Heart left ventricle (tissue), 16 donors: ENCODE measurements at regions not wholly inside any gene's neighbourhood (a gene's known extent, or its start where the extent isn't known, plus 50 kb on each side); places are given as distances from the start of the nearest gene placed in this dataset.
A peak's percentile ranks its signal among the peaks of the same experiment; 100 is the strongest.

ENCODE experiments used
- ATAC-seq, 4 donors: fragments of 200-7000 bp; cut with Tn5 transposase; one replicate each; pipeline ENCODE4 v1.9.1; 2020 to 2022; ENCODE audit warnings: moderate library complexity in 4 of 4, mild to moderate bottlenecking in 3 of 4, moderate number of reproducible peaks in 1 of 4
- DNase-seq, 5 donors: peaks; one replicate each; pipeline ENCODE4 v3.0.0-alpha.2; 2020
- H3K27ac ChIP-seq, 12 donors: fragments of 200-600 bp; sonication (generic) in 4 of 12; one replicate each; pipeline versions ENCODE4 v1.5.0 to v1.8.0; 2016 to 2022; ENCODE audit warnings: mild to moderate bottlenecking in 2 of 12
- H3K27me3 ChIP-seq, 9 donors: fragments of 200-600 bp; sonication (generic) in 2 of 9; one replicate each; pipeline versions ENCODE4 v1.5.1 to v1.8.0; 2016 to 2022; ENCODE audit warnings: mild to moderate bottlenecking in 3 of 9
- H3K36me3 ChIP-seq, 9 donors: fragments of 200-600 bp; sonication (generic) in 2 of 9; one replicate each; pipeline versions ENCODE4 v1.5.0 to v1.8.0; 2018 to 2022; ENCODE audit warnings: mild to moderate bottlenecking in 2 of 9
- H3K4me1 ChIP-seq, 12 donors: fragments of 200-600 bp; sonication (generic) in 4 of 12; one replicate each; pipeline versions ENCODE4 v1.5.0 to v1.8.0; 2016 to 2022; ENCODE audit warnings: mild to moderate bottlenecking in 3 of 12
- H3K4me3 ChIP-seq, 12 donors: fragments of 200-600 bp; sonication (generic) in 4 of 12; one replicate each; pipeline versions ENCODE4 v1.5.0 to v1.8.0; 2017 to 2022; ENCODE audit warnings: mild to moderate bottlenecking in 9 of 12, moderate library complexity in 4 of 12
- H3K9me3 ChIP-seq, 12 donors: fragments of 200-600 bp; sonication (generic) in 4 of 12; one replicate each; pipeline versions ENCODE4 v1.5.0 to v1.8.0; 2016 to 2022; ENCODE audit warnings: mild to moderate bottlenecking in 1 of 12
- CTCF ChIP-seq, 12 donors: fragments of 200-600 bp; sonication (generic) in 4 of 12; IDR thresholded peaks; one replicate each; pipeline versions ENCODE4 v1.5.0 to v1.8.0; 2018 to 2022; ENCODE audit warnings: antibody characterized with exemption in 12 of 12, mild to moderate bottlenecking in 5 of 12
- POLR2A ChIP-seq, 2 donors: fragments of 450-650 bp; IDR thresholded peaks; one replicate each; pipeline ENCODE4 v1.6.1; 2017; ENCODE audit warnings: antibody characterized with exemption in 2 of 2, mild to moderate bottlenecking in 2 of 2, moderate library complexity in 2 of 2
- WGBS, 4 donors: extraction: QIAGEN DNeasy Blood & Tissue Kit in 2 of 4; methylation state at CpG; one replicate each; pipeline versions ENCODE4 v1.1.5 to v1.1.7; 2013 to 2018; 5-methylcytosine and 5-hydroxymethylcytosine counted together
- intact Hi-C, 10 donors: fragments of 100-400 bp; cut with DNase I; formaldehyde crosslinking; loops; one replicate each; pipeline versions ENCODE4 v1.11.1 to v1.14.2; 2022
- donor health status: ischemic (EF 13 %, LVEDD 7.1; RV severe dilation, severe dysfunction).
- donor health status: healthy with polysubstance abuse.
- donor health status: DM: no; HTN: yes; CAD: no.
- donor health status: DM: no; HTN: no; CAD: no.
- donor health status: ischemic (EF 25% LVEDD 6.9; RV normal size, moderate dysfunction).
- donor health status: ischemic (EF 25% LVEDD 5.7; RV mildly dilated, moderate dysfunction).
- donor health status: healthy.
- donor health status: DM: yes; HTN: yes; CAD: no.
- donor health status: ischemic (EF 35%, LVEDD 5.7; RV mildly dilated, moderate dysfunction).
- donor health status: nonischemic (EF 11% LVEDD 7.7; RV severe dilation, severe dysfunction).
- donor health status: DM: yes; HTN: yes; CAD: no.
- donor health status: PGD.
- donor health status: ischemic (EF 29% LVEDD 5.4; RV normal size, mild dysfunction).
- donor health status: nonischemic (EF 23%, LVEDD 6.1; RV moderate dilation, normal function).

- DNase-seq, result no peak
- no peaks in the 10 kb centered on the region for H3K27me3 ChIP-seq
- no peak overlapping the region for H3K27ac ChIP-seq
- TF ChIP-seq POLR2A (IDR thresholded peaks at IDR 0.05) (no peak), CTCF (IDR thresholded peaks at IDR 0.05) (no peak)
- H3K4me3 ChIP-seq, result no peak overlapping the region
- H3K9me3 ChIP-seq, result no peaks in the 10 kb centered on the region
- intact Hi-C loops, result no loop called here
- no peak for ATAC-seq
- H3K4me1 ChIP-seq, result no peaks in the 10 kb centered on the region
- WGBS, 4 donors, result 36 to 92% (median 76%) methylated on average over 2 of the region's 2 CpGs
- no peaks in the 10 kb centered on the region for H3K36me3 ChIP-seq
Measured at GRCh38 chr6:85372915-85373270, 77.0 kb upstream of the NT5E start.

GRCh38 chr6:85372188-85372914 is 77.5 kb upstream of the NT5E start:
- intact Hi-C loops, result no loop called here
- Histone ChIP-seq H3K4me1 (no peaks in the 10 kb centered on the region), H3K9me3 (no peaks in the 10 kb centered on the region), H3K27me3 (no peaks in the 10 kb centered on the region), H3K27ac (no peak overlapping the region), H3K4me3 (no peak overlapping the region), H3K36me3 (no peaks in the 10 kb centered on the region)
- TF ChIP-seq CTCF (IDR thresholded peaks at IDR 0.05) (peak in 3 of 12 donors; percentile 14 to 26 (median 17)), POLR2A (IDR thresholded peaks at IDR 0.05) (no peak)
- no peak for DNase-seq
- ATAC-seq, result no peak
- 70 to 76% (median 74%) methylated on average over 9 of the region's 9 CpGs for WGBS, 4 donors

- Histone ChIP-seq H3K27me3 (no peaks in the 10 kb centered on the region), H3K36me3 (no peaks in the 10 kb centered on the region), H3K27ac (no peak overlapping the region), H3K4me1 (no peaks in the 10 kb centered on the region), H3K4me3 (no peak overlapping the region), H3K9me3 (no peaks in the 10 kb centered on the region)
- DNase-seq (no peak), ATAC-seq (no peak)
- intact Hi-C loops, result no loop called here
- WGBS, 4 donors, result 40 to 68% (median 60%) methylated on average over 5 of the region's 5 CpGs
- TF ChIP-seq CTCF (IDR thresholded peaks at IDR 0.05), result no peak
- no peak for TF ChIP-seq POLR2A (IDR thresholded peaks at IDR 0.05)
Measured at GRCh38 chr6:85368631-85369030, 81.3 kb upstream of the NT5E start.

- WGBS, 4 donors, result 59 to 77% (median 66%) methylated on average over 2 of the region's 2 CpGs
- TF ChIP-seq POLR2A (IDR thresholded peaks at IDR 0.05), result no peak
- no peak for TF ChIP-seq CTCF (IDR thresholded peaks at IDR 0.05)
- H3K36me3 ChIP-seq, result no peaks in the 10 kb centered on the region
- DNase-seq (no peak), ATAC-seq (no peak)
- no peaks in the 10 kb centered on the region for H3K9me3 ChIP-seq
- intact Hi-C loops, result no loop called here
- no peaks in the 10 kb centered on the region for H3K27me3 ChIP-seq
- no peaks in the 10 kb centered on the region for H3K4me1 ChIP-seq
- H3K27ac ChIP-seq, result no peak overlapping the region
- H3K4me3 ChIP-seq, result no peak overlapping the region
Measured at GRCh38 chr6:85364344-85364743, 85.5 kb upstream of the NT5E start.
